Keratinocyte (primary cell): ENCODE measurements at regions not wholly inside any gene's neighbourhood (a gene's known extent, or its start where the extent isn't known, plus 50 kb on each side); places are given as distances from the start of the nearest gene placed in this dataset.

ENCODE experiments used
- CTCF ChIP-seq, 3 experiments: IDR thresholded peaks in 1 of 3; conservative IDR thresholded peaks in 1 of 3; optimal IDR thresholded peaks in 1 of 3; 2 replicates in 2 of 3; 3 replicates in 1 of 3; pipeline versions ENCODE3 to v1.5.1; 2011; ENCODE audit warnings: low read length in 3 of 3, mild to moderate bottlenecking in 3 of 3, moderate library complexity in 2 of 3, control low read depth in 1 of 3, inconsistent platforms in 1 of 3; ENCODE audit not compliant: insufficient read depth in 2 of 3; ENCODE audit errors: extremely low read depth in 1 of 3
- EZH2 ChIP-seq: IDR thresholded peaks from one replicate; pipeline ENCODE4 v1.6.1; 2012; ENCODE audit warnings: inconsistent platforms, mild to moderate bottlenecking, low read length, moderate library complexity

- TF ChIP-seq CTCF (optimal IDR thresholded peaks at IDR 0.05 in 1 of 3, IDR thresholded peaks at IDR 0.05 in 1 of 3, conservative IDR thresholded peaks at IDR 0.05 in 1 of 3; ENCODE audit: extremely low read depth in 1 of 3, insufficient read depth in 2 of 3, low read length in 3 of 3) (no peak), EZH2 (no peak)
These were observed 225.5 kb downstream of the BMP7 start for GRCh38 chr20:57040924-57041323.
